Lung microvascular endothelial cell (primary cell): ENCODE measurements at regions not wholly inside any gene's neighbourhood (a gene's known extent, or its start where the extent isn't known, plus 50 kb on each side); places are given as distances from the start of the nearest gene placed in this dataset.
"Not testable (repeated sequence)": the region's sequence is repeated elsewhere in the genome, so short reads cannot be mapped to it uniquely, and the experiment has no call there.

Source experiments
- DNase-seq, 2 donors: peaks; one replicate each; pipeline versions ENCODE4 v3.0.0 to v3.0.0-alpha.2; 2010; ENCODE audit warnings: low read depth in 2 of 2

DNA sequence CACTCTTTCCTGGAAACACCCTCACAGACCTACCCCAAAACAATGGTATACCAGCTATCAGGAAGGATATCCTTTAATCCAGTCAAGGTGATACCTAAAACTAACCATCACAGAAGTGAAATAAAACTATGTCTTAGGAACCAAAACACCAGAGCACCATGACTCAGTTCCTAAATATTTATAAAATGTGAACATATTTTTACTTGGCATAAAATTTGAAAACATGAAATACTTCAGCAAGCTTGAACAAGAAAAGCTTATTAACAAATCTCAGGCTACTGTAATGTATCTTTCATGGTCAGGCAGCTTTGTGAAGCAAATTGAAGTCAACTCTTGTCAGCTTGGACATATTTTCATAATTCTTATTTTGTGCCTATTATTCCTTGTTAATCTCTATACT, 440.8 kb upstream of the CDH20 start:
- DNase-seq, result peak in 1 of 2 donors; percentile 35

DNA sequence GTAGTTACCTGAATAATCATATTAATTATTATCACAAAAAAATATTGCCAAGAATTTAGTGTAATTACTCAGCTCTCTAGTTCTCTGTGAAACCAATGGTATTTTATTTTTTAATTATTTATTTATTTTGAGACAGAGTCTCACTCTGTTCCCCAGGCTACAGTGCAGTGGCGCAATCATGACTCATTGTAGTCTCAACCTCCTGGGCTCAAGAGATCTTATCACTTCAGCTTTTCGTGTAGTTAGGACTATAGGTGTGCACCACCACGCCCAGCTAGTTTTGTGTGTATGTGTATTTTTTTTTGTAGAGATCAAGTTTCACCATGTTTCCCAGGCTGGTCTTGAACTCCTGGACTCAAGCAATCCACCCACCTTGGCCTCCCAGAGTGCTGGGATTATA, 440.4 kb upstream of the CDH20 start:
- peak; percentile 30 to 77 for DNase-seq

DNA sequence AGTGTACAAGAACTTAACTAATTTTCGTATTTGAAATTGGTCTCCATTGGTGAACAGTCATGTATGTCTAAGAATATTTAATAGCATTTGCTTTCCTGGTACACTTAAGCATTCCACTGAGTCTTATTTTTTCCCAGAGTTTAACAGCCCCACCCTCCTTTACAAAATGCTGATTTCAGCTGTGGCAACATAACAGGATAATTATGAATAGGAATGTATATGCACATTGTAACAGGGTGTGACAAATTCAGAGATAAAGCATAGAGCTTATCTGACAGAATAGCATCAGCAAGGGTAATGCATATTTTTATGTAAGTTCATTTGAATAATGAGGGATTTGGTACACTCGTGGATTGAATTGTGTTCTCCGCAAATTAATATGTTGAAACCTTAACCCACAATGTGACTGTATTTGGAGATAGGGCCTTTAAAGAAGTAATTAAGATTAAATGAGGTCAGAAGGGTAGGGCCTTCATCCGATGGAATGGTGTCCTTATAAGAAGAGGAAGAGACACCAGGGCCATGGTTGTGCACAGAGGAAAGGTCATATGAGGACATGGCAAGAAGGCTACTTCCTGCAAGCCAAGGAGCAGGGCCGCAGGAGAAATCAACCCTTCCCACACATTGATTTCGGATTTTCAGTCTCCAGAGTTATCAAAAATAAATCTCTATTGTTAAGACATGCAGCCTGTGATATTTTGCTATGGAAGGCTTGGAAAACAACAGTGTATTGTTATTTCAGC, 439.7 kb upstream of the CDH20 start:
- DNase-seq, result no peak

DNA sequence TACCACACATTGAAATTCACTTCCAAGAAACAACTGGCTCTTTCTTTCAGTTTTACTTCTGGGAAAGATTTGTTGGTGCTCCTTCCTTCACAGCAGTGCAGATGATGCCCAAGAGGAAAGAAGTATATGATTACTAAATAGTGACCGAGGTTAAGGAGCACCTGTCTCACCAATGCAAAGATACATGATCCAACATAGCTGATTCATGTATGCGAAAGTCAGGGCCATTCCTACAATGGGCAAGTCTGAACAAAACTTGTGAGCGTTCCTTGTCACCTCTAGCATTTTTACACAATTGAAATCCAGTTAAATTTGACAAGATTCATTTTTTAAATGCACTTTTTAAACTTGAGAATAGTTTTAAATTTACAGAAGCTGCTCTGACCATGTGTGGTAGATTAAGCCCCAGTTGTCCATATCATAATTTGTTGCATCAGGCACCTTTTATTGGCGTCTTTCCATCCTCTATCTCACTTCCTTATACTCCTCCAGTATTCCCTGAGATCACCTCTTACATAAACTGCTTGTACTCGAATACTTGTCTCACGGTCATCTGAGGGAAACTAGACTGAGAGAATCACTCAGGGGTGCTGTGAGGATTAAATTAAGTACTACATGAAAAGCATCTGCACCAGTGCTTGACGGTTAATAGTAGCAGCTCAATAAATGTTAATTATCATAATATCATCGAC, 438.8 kb upstream of the CDH20 start:
- DNase-seq, result no peak

DNA sequence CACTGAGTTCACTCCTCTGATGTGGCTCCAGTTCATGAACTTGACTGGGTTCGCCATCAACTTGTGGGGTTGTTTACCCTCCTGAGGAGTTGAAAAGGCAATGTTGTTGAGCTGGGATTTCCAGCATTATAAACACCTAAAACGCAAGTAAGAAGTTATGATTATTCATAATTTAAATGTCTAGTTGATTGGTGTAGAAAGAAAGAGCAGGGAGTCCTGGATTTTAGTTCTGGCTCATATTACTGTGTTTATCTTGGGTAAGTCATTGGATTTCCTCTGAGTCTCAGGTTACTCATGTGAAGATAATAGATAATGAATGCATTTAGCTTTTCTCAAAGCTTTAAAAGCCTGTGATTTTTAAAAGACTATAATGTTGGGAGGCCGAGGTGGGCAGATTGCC, 438.0 kb upstream of the CDH20 start:
- peak in 1 of 2 donors; percentile 40 for DNase-seq

DNA sequence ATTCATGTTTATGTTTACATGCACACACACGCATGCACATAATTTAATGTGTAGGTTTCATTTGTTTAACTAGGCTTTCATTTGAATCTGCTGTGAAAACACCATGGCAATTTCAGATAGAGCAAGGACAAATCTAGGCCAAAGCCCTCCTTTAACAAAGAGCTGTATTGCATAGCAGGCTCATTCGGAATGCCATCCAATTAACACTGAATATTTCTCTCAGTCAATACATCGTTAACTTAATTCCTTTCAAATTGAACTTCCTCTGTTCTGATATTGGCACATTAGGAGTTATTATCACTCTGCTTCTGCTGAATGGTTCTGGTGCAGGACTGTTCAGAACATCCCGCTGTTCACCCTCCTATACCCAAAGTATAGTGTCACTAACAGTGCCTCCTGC, 435.1 kb upstream of the CDH20 start:
- no peak for DNase-seq

DNA sequence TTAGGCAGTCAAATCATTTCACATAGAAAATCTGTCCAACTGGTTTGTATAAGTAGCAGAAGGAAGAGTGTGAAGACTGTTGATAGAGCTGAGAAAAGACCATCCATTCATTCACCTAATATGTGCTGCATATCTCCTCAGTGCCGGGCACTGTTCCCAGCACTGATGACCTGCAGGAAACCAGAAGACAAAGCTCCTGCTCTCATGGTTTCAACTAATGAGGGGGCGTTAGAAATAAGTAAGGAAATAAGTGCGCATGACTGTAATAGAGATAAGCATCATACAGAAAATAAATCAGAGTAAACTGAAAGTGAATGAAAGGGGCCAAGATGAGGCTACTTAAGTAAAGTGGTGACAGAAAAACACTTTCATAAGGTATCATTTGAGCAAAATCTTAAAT, 427.5 kb upstream of the CDH20 start:
- DNase-seq, result peak; percentile 61 to 89

DNA sequence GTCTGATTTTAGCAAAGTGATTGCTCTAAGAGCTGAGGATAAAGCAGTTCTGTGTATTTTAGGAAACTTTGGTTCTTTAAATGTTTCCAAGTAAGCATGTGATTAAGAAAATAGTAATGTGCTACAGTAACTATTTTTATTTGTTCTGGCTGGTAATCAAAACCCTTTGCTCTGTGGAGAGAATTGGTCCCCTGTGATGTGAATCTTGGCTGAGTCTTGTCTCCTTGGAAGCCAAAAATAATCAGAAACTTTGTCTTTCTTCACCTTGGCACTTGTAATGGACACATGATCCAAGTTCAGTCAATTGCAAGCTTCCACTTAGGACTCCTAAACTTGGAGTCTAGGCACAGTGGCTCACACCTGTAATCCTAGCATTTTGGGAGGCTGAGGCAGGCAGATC, 422.7 kb upstream of the CDH20 start:
- no peak for DNase-seq

DNA sequence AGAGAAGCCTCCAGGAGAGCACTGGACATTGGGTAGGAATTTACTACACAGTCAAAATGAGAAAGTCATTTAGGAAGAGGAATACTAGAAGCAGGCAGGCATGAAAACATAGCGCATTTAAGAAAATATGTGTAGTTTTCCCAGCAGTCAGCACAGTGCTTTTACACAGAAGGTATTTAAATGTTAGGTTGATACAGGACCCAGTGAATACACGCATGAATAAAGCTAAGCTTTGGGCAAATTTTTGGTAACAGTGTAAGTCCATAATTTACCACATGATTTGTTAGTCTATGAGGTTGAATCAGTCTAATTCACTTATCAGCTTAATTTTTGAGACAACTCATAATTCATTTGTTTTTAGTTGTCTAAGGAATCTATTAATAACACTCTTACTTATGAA, 421.7 kb upstream of the CDH20 start:
- DNase-seq, result no peak

DNA sequence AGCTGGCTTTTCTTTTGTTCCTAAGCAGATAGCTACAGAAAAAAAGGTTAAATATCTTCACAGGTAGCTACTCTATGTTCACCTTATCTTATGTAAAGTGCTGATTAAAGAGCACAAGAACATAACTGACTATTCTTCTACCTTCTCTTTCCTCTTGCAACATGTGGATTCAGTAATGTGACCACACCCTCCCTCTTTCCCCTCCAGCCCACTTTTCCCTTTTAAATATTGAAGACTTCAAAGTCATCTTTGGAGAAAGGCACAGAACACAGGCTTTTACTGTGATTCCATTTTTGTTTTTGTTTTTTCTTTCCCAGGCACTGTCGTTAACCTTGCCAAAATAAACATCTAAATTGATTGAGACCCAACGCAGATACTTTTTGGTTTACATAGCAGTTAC, 418.1 kb upstream of the CDH20 start:
- no peak for DNase-seq

DNA sequence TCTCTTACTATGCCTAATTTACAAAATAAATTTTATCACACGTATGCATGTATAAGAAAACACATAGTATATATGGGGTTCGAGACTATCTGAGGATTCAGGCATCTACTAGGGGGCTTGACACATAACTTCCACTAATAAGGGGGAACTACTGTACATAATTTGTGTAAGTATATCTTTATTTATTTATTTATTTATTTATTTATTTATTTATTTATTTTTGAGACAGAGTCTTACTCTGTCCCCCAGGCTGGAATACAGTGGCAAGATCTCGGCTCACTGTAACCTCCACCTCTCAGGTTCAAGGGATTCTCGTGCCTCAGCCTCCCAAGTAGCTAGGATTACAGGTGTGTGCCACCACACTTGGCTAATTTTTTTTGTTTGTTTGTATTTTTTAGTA, 414.4 kb upstream of the CDH20 start:
- DNase-seq, result not testable (repeated sequence)

DNA sequence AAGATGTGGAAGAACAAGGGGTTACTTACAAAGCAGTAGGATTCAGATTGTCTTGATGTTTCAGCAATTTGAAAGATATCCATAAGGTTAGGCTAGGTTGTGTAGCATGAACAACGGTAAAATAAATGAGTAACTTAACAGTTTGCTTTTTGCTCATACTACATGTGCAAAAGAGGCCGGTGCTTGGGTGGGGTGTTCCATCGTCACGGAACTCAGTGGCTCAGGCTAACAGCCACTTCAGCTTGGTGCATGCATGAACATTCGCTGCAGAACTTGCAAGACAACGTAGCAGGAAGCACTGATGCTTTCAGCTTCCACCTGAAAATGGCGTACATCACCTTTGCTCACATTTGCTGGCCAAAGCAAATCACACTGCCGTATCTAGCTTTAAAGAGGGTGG, 407.3 kb upstream of the CDH20 start:
- no peak for DNase-seq

DNA sequence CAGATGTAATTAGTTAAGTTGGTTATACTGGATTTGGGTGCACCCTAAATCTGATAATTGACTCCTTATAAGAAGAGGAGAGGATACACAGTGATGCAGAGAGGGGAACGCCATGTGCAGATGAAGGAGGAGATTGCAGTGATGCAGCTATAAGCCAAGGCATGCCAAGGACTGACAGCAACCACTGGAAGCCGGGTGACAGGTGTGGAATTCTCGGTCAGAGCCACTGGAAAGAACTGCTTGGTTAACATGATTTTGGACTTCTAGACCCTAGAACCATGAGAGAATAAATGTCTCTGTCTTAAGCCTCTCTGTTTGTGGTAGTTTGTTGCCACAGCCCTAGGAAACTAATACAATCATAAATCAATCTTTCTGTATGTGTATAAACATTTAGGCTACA, 403.3 kb upstream of the CDH20 start:
- DNase-seq, result no peak

DNA sequence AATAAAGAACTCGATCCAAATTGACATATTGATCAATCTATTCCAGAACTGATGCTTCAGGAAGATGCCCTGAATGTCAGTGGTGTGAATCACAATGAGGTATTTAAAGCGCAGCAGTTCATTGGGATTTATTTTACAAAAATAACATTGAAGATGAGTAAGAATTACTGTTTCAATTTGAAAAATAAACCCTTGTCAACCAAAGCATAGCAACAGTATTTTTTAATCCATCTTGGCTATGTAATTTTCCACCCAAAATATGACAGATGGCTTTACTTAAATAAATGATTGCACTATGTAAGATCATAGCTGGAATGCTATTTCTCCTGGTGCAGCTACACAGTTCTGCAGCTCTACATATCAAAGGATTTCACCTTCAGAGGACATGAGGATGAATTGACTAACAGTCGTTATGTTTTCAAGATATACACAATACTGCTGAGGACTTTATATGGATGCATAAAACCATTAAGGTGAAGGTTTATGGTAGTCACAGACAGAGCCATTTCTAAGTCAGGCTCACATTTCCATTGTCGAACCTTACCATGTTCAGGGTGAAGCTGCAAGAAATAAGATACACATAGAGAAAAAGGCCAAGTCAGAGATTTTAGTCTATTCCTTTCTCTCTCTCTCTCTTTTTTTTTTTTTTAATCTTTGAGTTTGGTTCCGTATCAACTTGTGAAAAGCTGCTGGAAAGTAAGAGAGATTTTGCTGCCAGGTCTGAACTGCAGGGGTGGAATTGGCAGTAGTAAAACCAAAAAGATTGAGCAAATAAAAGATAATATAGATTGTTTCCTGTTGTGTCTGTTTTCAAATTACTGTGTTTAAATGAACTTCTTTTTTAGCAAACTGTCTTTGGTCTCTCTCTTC, 398.0 kb upstream of the CDH20 start:
- DNase-seq, result peak; percentile 3 to 4

DNA sequence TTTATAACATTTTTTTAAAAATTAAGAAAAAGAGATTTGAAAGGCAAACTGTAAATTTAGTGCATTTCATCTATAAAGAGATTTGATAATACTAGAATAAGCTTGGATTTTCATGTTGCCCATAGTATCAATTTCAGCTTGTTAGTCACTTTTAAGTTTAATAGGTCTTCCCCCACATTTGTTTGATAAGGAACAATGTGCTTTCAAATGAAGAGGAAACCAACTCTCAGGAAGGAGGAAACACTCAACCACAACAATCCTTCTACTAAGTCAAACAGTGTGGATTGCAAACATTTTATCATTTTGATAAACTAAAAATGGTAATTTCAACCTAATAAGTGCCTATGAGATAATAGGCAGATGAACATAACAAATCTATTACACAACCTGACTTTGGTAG, 397.1 kb upstream of the CDH20 start:
- peak; percentile 32 to 76 for DNase-seq

DNA sequence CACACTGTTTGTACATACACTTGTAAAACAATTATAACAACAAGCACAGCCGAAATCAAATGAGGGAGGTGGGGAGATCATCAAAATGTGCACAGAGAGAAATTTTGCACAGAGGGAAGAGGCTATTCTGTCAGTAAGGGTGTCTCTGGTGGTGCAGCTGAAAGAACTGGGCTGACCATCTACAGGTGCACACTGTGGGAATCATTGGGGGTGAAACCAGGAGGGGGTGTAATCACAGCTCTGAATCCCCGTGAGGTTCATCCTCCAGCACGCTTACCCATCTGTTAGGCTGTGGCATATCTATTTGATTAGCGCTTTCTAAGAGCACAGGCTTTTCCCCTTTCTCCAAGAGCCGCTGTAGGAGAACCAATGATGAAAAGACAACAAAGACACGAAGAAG, 389.9 kb upstream of the CDH20 start:
- DNase-seq, result no peak

DNA sequence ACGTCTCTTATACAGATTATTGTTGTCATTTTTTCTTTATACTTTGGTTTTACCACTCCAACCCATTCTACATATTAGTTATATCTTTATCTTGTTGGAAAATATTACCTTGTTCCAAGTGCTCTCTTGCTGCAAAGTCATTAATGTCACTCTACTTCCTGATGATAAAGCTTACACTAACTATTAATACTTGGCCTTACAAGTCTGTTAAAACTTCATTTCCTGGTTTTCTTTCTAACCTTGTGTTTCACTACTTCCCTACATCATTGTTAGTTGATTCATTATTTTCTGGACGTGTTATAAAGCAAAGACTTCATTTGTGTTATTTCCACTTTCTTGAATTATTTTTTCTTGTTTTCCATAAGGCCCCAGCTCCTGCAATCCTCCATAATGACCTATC, 382.6 kb upstream of the CDH20 start:
- DNase-seq, result peak in 1 of 2 donors; percentile 30

DNA sequence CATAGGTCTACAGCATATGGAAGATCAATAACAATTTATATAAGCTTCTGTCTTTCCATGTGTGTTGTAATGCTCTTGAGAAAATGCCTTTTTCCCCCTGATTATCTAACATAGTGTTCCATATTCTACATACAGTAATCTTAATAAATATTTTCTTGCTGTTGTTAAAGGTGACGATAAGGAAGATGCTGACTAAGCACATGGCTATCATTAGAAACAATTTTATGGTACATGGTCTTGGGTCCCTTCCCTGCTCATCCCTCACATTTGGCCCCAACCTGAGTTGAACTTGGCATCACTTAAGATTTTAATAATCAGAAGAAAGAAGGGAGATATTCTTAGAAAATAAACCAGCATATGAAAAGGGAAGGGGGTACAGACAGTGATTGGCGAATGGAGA, 382.1 kb upstream of the CDH20 start:
- no peak for DNase-seq

DNA sequence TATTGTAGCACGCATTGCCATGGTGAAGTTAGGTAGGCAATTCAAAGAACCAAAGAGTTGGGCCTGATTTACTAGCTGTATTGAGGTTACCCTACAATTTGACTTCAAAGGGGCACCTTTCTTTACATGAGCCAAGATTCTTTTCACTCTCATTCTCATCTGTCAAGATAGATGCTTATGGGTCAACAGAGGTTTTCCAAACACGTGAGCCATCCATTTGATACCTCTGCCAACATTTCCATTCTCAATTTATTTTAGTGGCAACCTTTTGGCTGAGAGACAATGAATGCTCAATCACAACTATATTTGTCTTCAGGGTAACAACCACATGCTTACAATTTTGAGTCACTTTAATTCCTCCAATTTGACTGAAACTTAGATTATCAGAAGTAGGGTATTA, 370.6 kb upstream of the CDH20 start:
- peak in 1 of 2 donors; percentile 54 for DNase-seq

DNA sequence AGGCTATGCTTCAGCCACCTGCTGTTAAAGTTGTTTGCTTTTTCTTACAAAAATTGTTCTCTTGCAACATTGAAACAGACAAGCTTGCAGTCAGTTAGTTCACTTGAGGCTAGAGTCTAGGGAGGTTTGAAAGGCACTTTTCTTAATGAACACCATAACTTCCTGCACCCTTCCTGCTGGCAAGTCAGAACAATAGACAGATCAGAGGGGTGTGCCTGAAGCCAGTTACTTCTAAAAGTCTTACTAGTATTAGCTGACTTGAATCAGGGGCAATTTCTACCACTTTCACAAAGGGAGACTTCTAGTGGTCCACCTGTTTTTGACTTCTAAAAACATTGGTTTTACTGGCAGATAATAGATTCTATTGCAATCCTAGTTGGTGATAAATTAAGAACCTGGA, 367.4 kb upstream of the CDH20 start:
- DNase-seq, result peak in 1 of 2 donors; percentile 72

DNA sequence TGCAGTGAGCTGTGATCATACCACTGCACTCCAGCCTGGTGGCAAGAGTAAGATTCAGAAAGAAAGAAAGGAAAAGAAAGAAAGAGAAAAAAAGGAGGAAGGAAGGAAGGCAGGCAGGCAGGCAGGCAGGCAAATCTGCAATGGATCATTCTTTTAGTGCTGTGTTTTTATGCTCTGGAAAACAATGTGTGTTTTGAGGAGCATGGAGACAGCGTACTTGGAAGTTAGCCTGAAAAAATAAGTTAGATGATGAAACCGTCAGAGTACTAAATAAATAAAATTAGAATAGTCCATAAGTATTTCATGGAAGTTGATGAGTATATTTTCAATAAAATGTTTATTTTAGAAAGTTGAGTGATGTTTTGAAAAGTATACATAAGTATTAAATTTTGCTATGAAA, 366.4 kb upstream of the CDH20 start:
- DNase-seq, result peak; percentile 21 to 75

DNA sequence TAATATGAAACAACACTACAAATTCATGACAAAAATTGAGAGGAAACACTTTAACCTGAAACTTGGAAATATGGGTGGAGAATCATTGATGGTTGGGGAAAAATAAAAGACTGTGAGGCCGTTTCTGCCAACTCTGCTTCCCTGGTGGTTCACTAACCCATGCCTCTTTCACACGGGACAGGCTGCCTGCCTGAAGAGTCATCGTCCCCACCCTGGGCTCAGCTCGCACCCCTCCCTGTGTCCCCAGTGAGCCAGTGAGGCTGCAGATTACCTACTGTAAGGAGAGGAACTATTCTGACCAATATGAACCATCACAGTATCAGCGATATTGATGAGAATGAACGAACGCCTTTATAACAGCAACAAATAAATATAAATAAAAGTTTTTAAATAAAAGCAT, 357.8 kb upstream of the CDH20 start:
- no peak for DNase-seq
